Tibial nerve (tissue), 3 donors: ENCODE measurements at regions not wholly inside any gene's neighbourhood (a gene's known extent, or its start where the extent isn't known, plus 50 kb on each side); places are given as distances from the start of the nearest gene placed in this dataset.

Source experiments
- CTCF ChIP-seq, 5 experiments: fragments of 200-600 bp in 3 of 5; fragments of 450-650 bp in 2 of 5; sonication (generic) in 3 of 5; IDR thresholded peaks; one replicate each; pipeline ENCODE4 v1.5.1; 2016 to 2019; ENCODE audit warnings: antibody characterized with exemption in 5 of 5, mild to moderate bottlenecking in 3 of 5, moderate library complexity in 2 of 5
- POLR2A ChIP-seq, 2 donors: fragments of 450-650 bp; IDR thresholded peaks; one replicate each; pipeline ENCODE4 v1.6.1; 2017; ENCODE audit warnings: antibody characterized with exemption in 2 of 2, mild to moderate bottlenecking in 2 of 2, moderate library complexity in 2 of 2

DNA sequence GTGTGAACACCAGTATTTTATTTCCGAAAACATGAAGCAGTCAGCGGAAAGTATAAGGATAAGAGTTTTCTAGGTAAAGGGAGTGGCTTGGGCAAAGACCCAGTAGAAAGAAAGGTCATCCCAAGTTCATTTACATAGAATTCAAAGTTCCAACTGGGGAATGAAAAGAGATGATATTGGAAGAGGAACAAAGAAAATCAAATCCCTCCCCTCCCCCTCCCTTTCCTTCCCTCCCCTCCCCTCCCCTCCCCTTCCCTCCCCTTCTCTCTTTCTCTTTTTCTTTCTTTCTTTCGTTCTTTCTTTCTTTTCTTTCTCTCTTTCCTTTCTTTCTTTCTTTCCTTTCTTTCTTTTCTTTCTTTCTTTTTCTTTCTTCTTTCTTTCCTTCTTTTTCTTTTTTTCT lies 675.7 kb upstream of the NRXN1 start:
- TF ChIP-seq CTCF (IDR thresholded peaks at IDR 0.05) (no peak), POLR2A (IDR thresholded peaks at IDR 0.05) (no peak)
